ENCODE measurements at regions not wholly inside any gene's neighbourhood (a gene's known extent, or its start where the extent isn't known, plus 50 kb on each side); places are given as distances from the start of the nearest gene placed in this dataset.

DNA sequence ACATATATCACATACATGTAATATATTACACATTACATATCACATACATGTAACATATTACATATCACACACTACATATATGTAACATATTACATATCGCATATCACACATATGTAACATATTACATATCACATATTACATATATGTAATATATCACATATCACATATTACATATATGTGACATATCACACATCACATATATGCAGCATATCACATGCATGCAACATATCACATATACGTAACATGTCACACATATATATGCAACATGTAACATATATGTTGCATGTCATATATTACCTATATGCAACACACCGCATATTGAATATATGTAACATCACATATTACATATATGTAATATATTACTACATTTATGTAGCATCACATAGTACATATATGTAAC is 211.2 kb downstream of the ARL6IP6 start:
- TF ChIP-seq, protein P1, sequence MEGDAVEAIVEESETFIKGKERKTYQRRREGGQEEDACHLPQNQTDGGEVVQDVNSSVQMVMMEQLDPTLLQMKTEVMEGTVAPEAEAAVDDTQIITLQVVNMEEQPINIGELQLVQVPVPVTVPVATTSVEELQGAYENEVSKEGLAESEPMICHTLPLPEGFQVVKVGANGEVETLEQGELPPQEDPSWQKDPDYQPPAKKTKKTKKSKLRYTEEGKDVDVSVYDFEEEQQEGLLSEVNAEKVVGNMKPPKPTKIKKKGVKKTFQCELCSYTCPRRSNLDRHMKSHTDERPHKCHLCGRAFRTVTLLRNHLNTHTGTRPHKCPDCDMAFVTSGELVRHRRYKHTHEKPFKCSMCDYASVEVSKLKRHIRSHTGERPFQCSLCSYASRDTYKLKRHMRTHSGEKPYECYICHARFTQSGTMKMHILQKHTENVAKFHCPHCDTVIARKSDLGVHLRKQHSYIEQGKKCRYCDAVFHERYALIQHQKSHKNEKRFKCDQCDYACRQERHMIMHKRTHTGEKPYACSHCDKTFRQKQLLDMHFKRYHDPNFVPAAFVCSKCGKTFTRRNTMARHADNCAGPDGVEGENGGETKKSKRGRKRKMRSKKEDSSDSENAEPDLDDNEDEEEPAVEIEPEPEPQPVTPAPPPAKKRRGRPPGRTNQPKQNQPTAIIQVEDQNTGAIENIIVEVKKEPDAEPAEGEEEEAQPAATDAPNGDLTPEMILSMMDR (conservative IDR thresholded peaks at IDR 0.05) = no peak
- TF ChIP-seq EZH2 (IDR thresholded peaks at IDR 0.05; ENCODE audit: low read depth) = no peak
